Panc1 (cell line): ENCODE measurements at regions not wholly inside any gene's neighbourhood (a gene's known extent, or its start where the extent isn't known, plus 50 kb on each side); places are given as distances from the start of the nearest gene placed in this dataset.

Source experiments
- ATAC-seq: fragments of 200-7000 bp; cut with Tn5 transposase; 2 replicates; pipeline ENCODE4 v1.9.1; 2020; ENCODE audit warnings: mild to moderate bottlenecking, moderate library complexity
- BruUV-seq: library from RNA; stranded (reverse); fragments of 400-500 nt; replicated peaks from 2 replicates; lab custom pipeline; 2021; lab: Mats Ljungman, UMichigan
- CTCF ChIA-PET: fragments of 300-600 bp; sonication (Branson Sonifier 250); formaldehyde crosslinking; loops from one replicate; lab custom pipeline; 2022; ENCODE audit warnings: antibody characterized with exemption; lab: Charles Lee
- POLR2A ChIA-PET: fragments of 300-600 bp; sonication (Branson Sonifier 250); formaldehyde crosslinking; loops from one replicate; lab custom pipeline; 2022; ENCODE audit warnings: antibody characterized with exemption; lab: Charles Lee
- DNase-seq: peaks from one replicate; pipeline ENCODE4 v3.0.0-alpha.2; 2010; ENCODE audit warnings: low read depth, low spot score
- H3K27ac ChIP-seq: 2 replicates; pipeline ENCODE4 v1.5.1; 2011; ENCODE audit warnings: mild to moderate bottlenecking, low read length, inconsistent platforms
- H3K27me3 ChIP-seq: fragments of 200-500 bp; sonication (Bioruptor generic); 2 replicates; pipeline ENCODE4 v1.6.0; 2014; ENCODE audit warnings: low read length, inconsistent platforms; ENCODE audit not compliant: control insufficient read depth, insufficient read depth
- H3K36me3 ChIP-seq: fragments of 200-500 bp; sonication (Bioruptor generic); 2 replicates; pipeline ENCODE4 v1.5.1; 2014; ENCODE audit warnings: inconsistent platforms, mild to moderate bottlenecking, low read length, moderate library complexity; ENCODE audit not compliant: control insufficient read depth, insufficient read depth
- H3K4me1 ChIP-seq: 2 replicates; pipeline ENCODE4 v1.5.1; 2011; ENCODE audit warnings: inconsistent platforms, mild to moderate bottlenecking, low read length, moderate library complexity; ENCODE audit not compliant: control insufficient read depth, insufficient read depth
- H3K4me3 ChIP-seq, 2 experiments: 2 replicates each; pipeline ENCODE4 v1.5.1; 2011 to 2012; ENCODE audit warnings: low read depth in 2 of 2, low read length in 2 of 2, mild to moderate bottlenecking in 2 of 2, inconsistent platforms in 1 of 2, moderate library complexity in 1 of 2
- H3K9me3 ChIP-seq: fragments of 200-500 bp; sonication (Bioruptor generic); 2 replicates; pipeline ENCODE4 v1.5.1; 2014; ENCODE audit warnings: low read depth, mild to moderate bottlenecking, inconsistent platforms, low read length, moderate library complexity; ENCODE audit not compliant: control insufficient read depth, insufficient read depth
- POLR2AphosphoS5 ChIP-seq: IDR thresholded peaks from 2 replicates; pipeline ENCODE4 v1.6.1; 2012; ENCODE audit warnings: mild to moderate bottlenecking, low read depth, low read length, moderate library complexity
- REST ChIP-seq, 2 experiments: IDR thresholded peaks; 2 replicates each; pipeline ENCODE4 v1.6.1; 2011 to 2012; ENCODE audit warnings: low read depth in 2 of 2, control low read depth in 1 of 2, low read length in 1 of 2, mild to moderate bottlenecking in 1 of 2, moderate library complexity in 1 of 2; ENCODE audit not compliant: insufficient read depth in 1 of 2
- SIN3A ChIP-seq: IDR thresholded peaks from 2 replicates; pipeline ENCODE4 v1.6.1; 2012; ENCODE audit warnings: low read depth, mild to moderate bottlenecking, low read length, moderate library complexity, borderline replicate concordance; ENCODE audit not compliant: insufficient read depth
- TCF7L2 ChIP-seq: IDR thresholded peaks from 2 replicates; pipeline ENCODE4 v1.6.1; 2011; ENCODE audit warnings: mild to moderate bottlenecking, low read depth, low read length, inconsistent platforms
- in situ Hi-C: cut with HindIII; loops from 2 replicates; pipeline ENCODE4 v1.10.0; 2016; ENCODE audit warnings: low sequenced_read_pairs, low pct_unique_long_range_greater_than_20kb
- intact Hi-C: fragments of 100-400 bp; cut with micrococcal nuclease; formaldehyde crosslinking; loops from one replicate; pipeline ENCODE4 v1.10.0; 2022; ENCODE audit not compliant: unreplicated experiment

GRCh38 chr1:29900712-29901111 lies 664.4 kb downstream of the PTPRU start:
- BruUV-seq = no TSS peak
- intact Hi-C loops = no loop called here

GRCh38 chr1:29900104-29900679 lies 663.9 kb downstream of the PTPRU start:
- no peaks in the 10 kb centered on the region for H3K36me3 ChIP-seq
- H3K4me1 ChIP-seq = no peaks in the 10 kb centered on the region
- BruUV-seq = no TSS peak
- no peak overlapping the region for H3K27ac ChIP-seq
- H3K27me3 ChIP-seq = peaks cover 2% of the 10 kb centered on the region; the same call in 1 of the 2 replicates
- no peaks in the 10 kb centered on the region for H3K9me3 ChIP-seq
- ChIA-PET POLR2A (no interaction called here), CTCF (no interaction called here)
- DNase-seq (no peak), ATAC-seq (no peak)
- intact Hi-C loops (no loop called here), in situ Hi-C loops (no loop called here)
- TF ChIP-seq REST (IDR thresholded peaks at IDR 0.05; ENCODE audit: insufficient read depth in 1 of 2, low read depth in 2 of 2, low read length in 1 of 2) = no peak
- TF ChIP-seq TCF7L2 = no peak
- no peak for TF ChIP-seq POLR2AphosphoS5
- TF ChIP-seq SIN3A = no peak
- no peak overlapping the region for H3K4me3 ChIP-seq

More at GRCh38 chr1:29900712-29901111, 664.4 kb downstream of the PTPRU start:
- CTCF ChIA-PET = no interaction called here
- POLR2A ChIA-PET = no interaction called here
- no peaks in the 10 kb centered on the region for H3K4me1 ChIP-seq
- H3K9me3 ChIP-seq = no peaks in the 10 kb centered on the region
- in situ Hi-C loops = no loop called here
- peaks cover 2% of the 10 kb centered on the region; the same call in 1 of the 2 replicates for H3K27me3 ChIP-seq
- no peak overlapping the region for H3K27ac ChIP-seq
- TF ChIP-seq REST (IDR thresholded peaks at IDR 0.05; ENCODE audit: insufficient read depth in 1 of 2, low read depth in 2 of 2, low read length in 1 of 2) = no peak
- TF ChIP-seq TCF7L2 = no peak
- ATAC-seq (no peak), DNase-seq (no peak)
- no peaks in the 10 kb centered on the region for H3K36me3 ChIP-seq
- H3K4me3 ChIP-seq = no peak overlapping the region
